Osteocyte (in vitro differentiated cells): ENCODE measurements at regions not wholly inside any gene's neighbourhood (a gene's known extent, or its start where the extent isn't known, plus 50 kb on each side); places are given as distances from the start of the nearest gene placed in this dataset.

Source experiments
- DNase-seq: peaks from one replicate; pipeline ENCODE4 v3.0.0; 2021; ENCODE audit warnings: mixed read lengths; ENCODE audit not compliant: unreplicated experiment; ENCODE audit errors: extremely low spot score
- H3K27ac Mint-ChIP-seq: one replicate; pipeline ENCODE4 v1.8.0; 2021; ENCODE audit warnings: mild to moderate bottlenecking, mixed read lengths; ENCODE audit not compliant: unreplicated experiment
- H3K27me3 Mint-ChIP-seq: one replicate; pipeline ENCODE4 v1.8.0; 2021; ENCODE audit warnings: mixed read lengths; ENCODE audit not compliant: unreplicated experiment
- H3K36me3 Mint-ChIP-seq: one replicate; pipeline ENCODE4 v1.8.0; 2021; ENCODE audit warnings: mixed read lengths; ENCODE audit not compliant: unreplicated experiment
- H3K4me1 Mint-ChIP-seq: one replicate; pipeline ENCODE4 v1.8.0; 2021; ENCODE audit warnings: mixed read lengths; ENCODE audit not compliant: unreplicated experiment
- H3K4me3 Mint-ChIP-seq: one replicate; pipeline ENCODE4 v1.8.0; 2021; ENCODE audit warnings: mild to moderate bottlenecking, moderate library complexity, mixed read lengths; ENCODE audit not compliant: unreplicated experiment
- H3K9me3 Mint-ChIP-seq: one replicate; pipeline ENCODE4 v1.8.0; 2021; ENCODE audit warnings: mixed read lengths; ENCODE audit not compliant: unreplicated experiment
- CTCF ChIP-seq: fragments of 200-600 bp; sonication (generic); IDR thresholded peaks from 2 replicates; pipeline ENCODE4 v1.5.0; 2021; ENCODE audit warnings: antibody characterized with exemption, mild to moderate bottlenecking, moderate library complexity

- TF ChIP-seq CTCF, result no peak
- no peak overlapping the region for H3K4me3 Mint-ChIP-seq
- H3K27me3 Mint-ChIP-seq, result peaks cover 3% of the 10 kb centered on the region
These were observed 213.8 kb upstream of the RPL38 start for GRCh38 chr17:73989671-73990070.

GRCh38 chr17:73990290-73990689 lies 213.2 kb upstream of the RPL38 start:
- Mint-ChIP-seq H3K27me3 (no peaks in the 10 kb centered on the region), H3K4me1 (no peaks in the 10 kb centered on the region), H3K36me3 (no peaks in the 10 kb centered on the region), H3K27ac (no peak overlapping the region), H3K4me3 (no peak overlapping the region), H3K9me3 (no peaks in the 10 kb centered on the region)
- no peak for DNase-seq
- TF ChIP-seq CTCF, result no peak

More at GRCh38 chr17:73989671-73990070, 213.8 kb upstream of the RPL38 start:
- no peaks in the 10 kb centered on the region for H3K9me3 Mint-ChIP-seq
- no peaks in the 10 kb centered on the region for H3K36me3 Mint-ChIP-seq
- H3K4me1 Mint-ChIP-seq, result no peaks in the 10 kb centered on the region
- no peak overlapping the region for H3K27ac Mint-ChIP-seq
- no peak for DNase-seq

GRCh38 chr17:73991260-73991659 lies 212.2 kb upstream of the RPL38 start:
- Mint-ChIP-seq H3K27me3 (no peaks in the 10 kb centered on the region), H3K27ac (no peak overlapping the region), H3K9me3 (no peaks in the 10 kb centered on the region), H3K4me3 (no peak overlapping the region), H3K4me1 (no peaks in the 10 kb centered on the region), H3K36me3 (no peaks in the 10 kb centered on the region)
- DNase-seq, result no peak
- no peak for TF ChIP-seq CTCF

GRCh38 chr17:73994946-73995345 lies 208.5 kb upstream of the RPL38 start:
- Mint-ChIP-seq H3K27me3 (no peaks in the 10 kb centered on the region), H3K4me3 (no peak overlapping the region), H3K9me3 (no peaks in the 10 kb centered on the region), H3K27ac (no peak overlapping the region), H3K4me1 (no peaks in the 10 kb centered on the region), H3K36me3 (no peaks in the 10 kb centered on the region)
- no peak for DNase-seq
- TF ChIP-seq CTCF, result no peak

GRCh38 chr17:73997059-73997458 lies 206.4 kb upstream of the RPL38 start:
- no peak for TF ChIP-seq CTCF
- no peaks in the 10 kb centered on the region for H3K27me3 Mint-ChIP-seq
- no peaks in the 10 kb centered on the region for H3K36me3 Mint-ChIP-seq
- H3K4me3 Mint-ChIP-seq, result no peak overlapping the region
- DNase-seq, result no peak
- no peaks in the 10 kb centered on the region for H3K9me3 Mint-ChIP-seq
- H3K27ac Mint-ChIP-seq, result no peak overlapping the region
- H3K4me1 Mint-ChIP-seq, result no peaks in the 10 kb centered on the region
